NT2/D1 (cell line): ENCODE measurements at regions not wholly inside any gene's neighbourhood (a gene's known extent, or its start where the extent isn't known, plus 50 kb on each side); places are given as distances from the start of the nearest gene placed in this dataset.
"Not testable (repeated sequence)": the region's sequence is repeated elsewhere in the genome, so short reads cannot be mapped to it uniquely, and the experiment has no call there.

Experiments used
- DNase-seq: peaks from one replicate; pipeline ENCODE4 v3.0.0-alpha.2; 2011; ENCODE audit warnings: low read depth, low spot score
- H3K27me3 ChIP-seq: 2 replicates; pipeline ENCODE4 v1.6.0; 2011; ENCODE audit warnings: mild to moderate bottlenecking; ENCODE audit not compliant: insufficient read length, insufficient read depth
- H3K36me3 ChIP-seq: 2 replicates; pipeline ENCODE4 v1.6.1; 2011; ENCODE audit warnings: mild to moderate bottlenecking, low read length, mixed read lengths; ENCODE audit not compliant: insufficient read depth, insufficient read length
- H3K4me1 ChIP-seq: 2 replicates; pipeline ENCODE4 v1.5.1; 2011; ENCODE audit not compliant: insufficient read depth, insufficient read length
- H3K4me3 ChIP-seq: 2 replicates; pipeline ENCODE4 v1.5.1; 2011; ENCODE audit warnings: low read depth; ENCODE audit not compliant: insufficient read length
- H3K9ac ChIP-seq: 2 replicates; pipeline ENCODE4 v1.6.0; 2011; ENCODE audit warnings: low read depth; ENCODE audit not compliant: insufficient read length
- H3K9me3 ChIP-seq: 2 replicates; pipeline ENCODE4 v1.5.1; 2011; ENCODE audit warnings: mild to moderate bottlenecking, low read length; ENCODE audit not compliant: insufficient read depth
- SUZ12 ChIP-seq: IDR thresholded peaks from 2 replicates; pipeline ENCODE4 v1.6.1; 2011; ENCODE audit not compliant: insufficient read length, insufficient read depth; ENCODE audit errors: extremely low read depth
- YY1 ChIP-seq: IDR thresholded peaks from 2 replicates; pipeline ENCODE4 v1.6.1; 2011; ENCODE audit not compliant: insufficient read length, insufficient read depth
- ZNF274 ChIP-seq: IDR thresholded peaks from 2 replicates; pipeline ENCODE4 v1.6.1; 2011; ENCODE audit warnings: mild to moderate bottlenecking, low read depth, low read length

GRCh38 chr2:132268977-132269523 lies 107.3 kb upstream of the ANKRD30BL start:
- H3K4me1 ChIP-seq = no peaks in the 10 kb centered on the region
- H3K9me3 ChIP-seq = no peaks in the 10 kb centered on the region
- H3K27me3 ChIP-seq = peaks cover 6% of the 10 kb centered on the region
- TF ChIP-seq ZNF274 (no peak), YY1 (no peak), SUZ12 (no peak)
- DNase-seq = no peak
- no peaks in the 10 kb centered on the region for H3K36me3 ChIP-seq
- H3K9ac ChIP-seq = no peak overlapping the region
- no peak overlapping the region for H3K4me3 ChIP-seq

- no peak for DNase-seq
- H3K9me3 ChIP-seq = no peaks in the 10 kb centered on the region
- H3K4me3 ChIP-seq = no peak overlapping the region
- H3K27me3 ChIP-seq = peaks cover 6% of the 10 kb centered on the region
- H3K9ac ChIP-seq = no peak overlapping the region
- H3K4me1 ChIP-seq = no peaks in the 10 kb centered on the region
- H3K36me3 ChIP-seq = no peaks in the 10 kb centered on the region
- TF ChIP-seq YY1 = no peak
- no peak for TF ChIP-seq SUZ12
- no peak for TF ChIP-seq ZNF274
These were observed 108.5 kb upstream of the ANKRD30BL start for GRCh38 chr2:132270255-132270654.

- H3K36me3 ChIP-seq = no peaks in the 10 kb centered on the region
- H3K9me3 ChIP-seq = no peaks in the 10 kb centered on the region
- peaks cover 6% of the 10 kb centered on the region for H3K27me3 ChIP-seq
- no peak overlapping the region for H3K9ac ChIP-seq
- no peak for TF ChIP-seq YY1
- H3K4me1 ChIP-seq = no peaks in the 10 kb centered on the region
- DNase-seq = no peak
- H3K4me3 ChIP-seq = no peak overlapping the region
These were observed 109.3 kb upstream of the ANKRD30BL start for GRCh38 chr2:132270981-132271546.

GRCh38 chr2:132271794-132272193 lies 110.0 kb upstream of the ANKRD30BL start:
- H3K4me1 ChIP-seq, DNase-seq: not testable (repeated sequence)

GRCh38 chr2:132272713-132273112 lies 111.0 kb upstream of the ANKRD30BL start:
- TF ChIP-seq ZNF274 (no peak), YY1 (no peak), SUZ12 (no peak)

More at GRCh38 chr2:132271794-132272193, 110.0 kb upstream of the ANKRD30BL start:
- H3K27me3 ChIP-seq, H3K4me3 ChIP-seq, H3K9ac ChIP-seq, H3K36me3 ChIP-seq, H3K9me3 ChIP-seq: not testable (repeated sequence)

GRCh38 chr2:132273585-132273984 lies 111.8 kb upstream of the ANKRD30BL start:
- not testable (repeated sequence) for H3K4me1 ChIP-seq, H3K36me3 ChIP-seq, DNase-seq

More at GRCh38 chr2:132272713-132273112, 111.0 kb upstream of the ANKRD30BL start:
- H3K4me1 ChIP-seq = no peaks in the 10 kb centered on the region
- H3K9ac ChIP-seq = no peak overlapping the region
- no peaks in the 10 kb centered on the region for H3K36me3 ChIP-seq
- H3K4me3 ChIP-seq = no peak overlapping the region
- no peaks in the 10 kb centered on the region for H3K9me3 ChIP-seq
- DNase-seq = no peak
- peaks cover 6% of the 10 kb centered on the region for H3K27me3 ChIP-seq

GRCh38 chr2:132274000-132274399 lies 112.2 kb upstream of the ANKRD30BL start:
- Histone ChIP-seq H3K9me3 (peaks cover 12% of the 10 kb centered on the region; the same call in 1 of the 2 replicates), H3K36me3 (no peaks in the 10 kb centered on the region), H3K4me3 (no peak overlapping the region), H3K4me1 (no peaks in the 10 kb centered on the region), H3K9ac (no peak overlapping the region), H3K27me3 (peaks cover 6% of the 10 kb centered on the region)
- DNase-seq = no peak
- TF ChIP-seq YY1 (no peak), ZNF274 (no peak), SUZ12 (no peak)

More at GRCh38 chr2:132273585-132273984, 111.8 kb upstream of the ANKRD30BL start:
- H3K9ac ChIP-seq, H3K27me3 ChIP-seq, H3K9me3 ChIP-seq, H3K4me3 ChIP-seq: not testable (repeated sequence)

GRCh38 chr2:132275396-132275795 lies 113.6 kb upstream of the ANKRD30BL start:
- no peak overlapping the region for H3K4me3 ChIP-seq
- no peak for DNase-seq
- no peaks in the 10 kb centered on the region for H3K4me1 ChIP-seq
- no peak overlapping the region for H3K9ac ChIP-seq
- no peak for TF ChIP-seq YY1
- TF ChIP-seq SUZ12 = no peak
- TF ChIP-seq ZNF274 = no peak
- peaks cover 3% of the 10 kb centered on the region for H3K27me3 ChIP-seq
- peaks cover 17% of the 10 kb centered on the region; the same call in 1 of the 2 replicates for H3K9me3 ChIP-seq
- H3K36me3 ChIP-seq = no peaks in the 10 kb centered on the region
